Natural killer cell (primary cell): ENCODE measurements at regions not wholly inside any gene's neighbourhood (a gene's known extent, or its start where the extent isn't known, plus 50 kb on each side); places are given as distances from the start of the nearest gene placed in this dataset.

Source experiments
- ATAC-seq, 3 donors: fragments of 150-1000 bp in 2 of 3; fragments of 200-7000 bp in 1 of 3; cut with Tn5 transposase; 1 replicate in 1 of 3; 2 replicates in 2 of 3; pipeline ENCODE4 v1.10.0; 2021; ENCODE audit warnings: mild to moderate bottlenecking in 2 of 3, moderate library complexity in 2 of 3
- DNase-seq, 2 donors: peaks; one replicate each; pipeline versions ENCODE4 v3.0.0 to v3.0.0-alpha.2; 2013 to 2021; ENCODE audit warnings: mixed read lengths in 1 of 2
- H3K27ac ChIP-seq: one replicate; pipeline ENCODE4 v1.5.1; 2013; ENCODE audit warnings: mild to moderate bottlenecking, low read length
- H3K27me3 ChIP-seq: one replicate; pipeline ENCODE4 v1.6.1; 2013; ENCODE audit warnings: low read length; ENCODE audit not compliant: control insufficient read depth, insufficient read depth
- H3K36me3 ChIP-seq: one replicate; pipeline ENCODE4 v1.6.1; 2013; ENCODE audit warnings: low read length; ENCODE audit not compliant: control insufficient read depth, insufficient read depth
- H3K4me1 ChIP-seq: one replicate; pipeline ENCODE4 v1.6.1; 2013; ENCODE audit warnings: low read length; ENCODE audit not compliant: control insufficient read depth, insufficient read depth
- H3K4me3 ChIP-seq: one replicate; pipeline ENCODE4 v1.5.1; 2013; ENCODE audit warnings: low read length
- H3K9me3 ChIP-seq: one replicate; pipeline ENCODE4 v1.6.1; 2013; ENCODE audit warnings: low read length; ENCODE audit not compliant: control insufficient read depth, insufficient read depth
- H3K27ac Mint-ChIP-seq, 2 donors: one replicate each; pipeline ENCODE4 v1.8.0; 2022; ENCODE audit warnings: mild to moderate bottlenecking in 2 of 2, mixed read lengths in 2 of 2, moderate library complexity in 1 of 2
- H3K27me3 Mint-ChIP-seq, 2 donors: one replicate each; pipeline ENCODE4 v1.8.0; 2022; ENCODE audit warnings: low read depth in 2 of 2, mixed read lengths in 2 of 2
- H3K36me3 Mint-ChIP-seq: one replicate; pipeline ENCODE4 v1.8.0; 2022; ENCODE audit warnings: mixed read lengths
- H3K4me1 Mint-ChIP-seq, 2 donors: one replicate each; pipeline ENCODE4 v1.8.0; 2022; ENCODE audit warnings: mixed read lengths in 2 of 2
- H3K4me3 Mint-ChIP-seq: one replicate; pipeline ENCODE4 v1.8.0; 2022; ENCODE audit warnings: mild to moderate bottlenecking, moderate library complexity, mixed read lengths
- H3K9me3 Mint-ChIP-seq, 2 donors: one replicate each; pipeline ENCODE4 v1.8.0; 2022; ENCODE audit warnings: mixed read lengths in 2 of 2
- CTCF ChIP-seq: fragments of 200-600 bp; IDR thresholded peaks from one replicate; pipeline ENCODE4 v1.8.0; 2022; ENCODE audit warnings: antibody characterized with exemption
- WGBS: methylation state at CpG from one replicate; pipeline ENCODE4 v1.1.7; 2013; ENCODE audit warnings: missing lambda C conversion rate; ENCODE audit not compliant: insufficient coverage; 5-methylcytosine and 5-hydroxymethylcytosine counted together
- intact Hi-C: fragments of 100-400 bp; cut with micrococcal nuclease; formaldehyde crosslinking; loops from one replicate; pipeline ENCODE4 v1.14.2; 2022

- H3K9me3 ChIP-seq = no peaks in the 10 kb centered on the region
- Mint-ChIP-seq H3K9me3 (peaks cover 0 to 10% of the 10 kb centered on the region in 2 donors), H3K27me3 (no peaks in the 10 kb centered on the region), H3K36me3 (no peaks in the 10 kb centered on the region), H3K27ac (no peak overlapping the region), H3K4me1 (no peaks in the 10 kb centered on the region), H3K4me3 (no peak overlapping the region)
- H3K36me3 ChIP-seq = no peaks in the 10 kb centered on the region
- no peaks in the 10 kb centered on the region for H3K4me1 ChIP-seq
- no peak for DNase-seq
- WGBS = 57% methylated on average over 14 of the region's 14 CpGs
- H3K4me3 ChIP-seq = no peak overlapping the region
- no peak for TF ChIP-seq CTCF
- ATAC-seq = no peak
- H3K27me3 ChIP-seq = no peaks in the 10 kb centered on the region
- intact Hi-C loops = no loop called here
- H3K27ac ChIP-seq = no peak overlapping the region
These were observed 237.7 kb upstream of the C1orf174 start for GRCh38 chr1:4137621-4138415.

GRCh38 chr1:4139646-4140045 lies 239.6 kb upstream of the C1orf174 start:
- Mint-ChIP-seq H3K9me3 (peaks cover 0 to 10% of the 10 kb centered on the region in 2 donors), H3K27me3 (no peaks in the 10 kb centered on the region), H3K36me3 (no peaks in the 10 kb centered on the region), H3K4me3 (no peak overlapping the region), H3K27ac (no peak overlapping the region), H3K4me1 (no peaks in the 10 kb centered on the region)
- no peak for ATAC-seq
- WGBS = 93% methylated on average over 6 of the region's 8 CpGs
- TF ChIP-seq CTCF = no peak
- intact Hi-C loops = no loop called here
- Histone ChIP-seq H3K4me1 (no peaks in the 10 kb centered on the region), H3K27ac (no peak overlapping the region), H3K4me3 (no peak overlapping the region), H3K36me3 (no peaks in the 10 kb centered on the region), H3K27me3 (no peaks in the 10 kb centered on the region), H3K9me3 (no peaks in the 10 kb centered on the region)
- DNase-seq = no peak

GRCh38 chr1:4140241-4140640 lies 240.2 kb upstream of the C1orf174 start:
- ATAC-seq = no peak
- Mint-ChIP-seq H3K4me1 (no peaks in the 10 kb centered on the region), H3K4me3 (no peak overlapping the region), H3K27me3 (no peaks in the 10 kb centered on the region), H3K27ac (no peak overlapping the region), H3K9me3 (peaks cover 0 to 10% of the 10 kb centered on the region in 2 donors), H3K36me3 (no peaks in the 10 kb centered on the region)
- Histone ChIP-seq H3K9me3 (no peaks in the 10 kb centered on the region), H3K36me3 (no peaks in the 10 kb centered on the region), H3K4me3 (no peak overlapping the region), H3K4me1 (no peaks in the 10 kb centered on the region), H3K27me3 (no peaks in the 10 kb centered on the region), H3K27ac (no peak overlapping the region)
- intact Hi-C loops = no loop called here
- WGBS = 46% methylated on average over 13 of the region's 13 CpGs
- no peak for DNase-seq
- no peak for TF ChIP-seq CTCF

- H3K36me3 ChIP-seq = no peaks in the 10 kb centered on the region
- 76% methylated on average over 9 of the region's 9 CpGs for WGBS
- intact Hi-C loops = no loop called here
- DNase-seq = no peak
- H3K4me1 ChIP-seq = no peaks in the 10 kb centered on the region
- no peaks in the 10 kb centered on the region for H3K27me3 ChIP-seq
- H3K4me3 Mint-ChIP-seq = no peak overlapping the region
- H3K9me3 Mint-ChIP-seq = peaks cover 0 to 7% of the 10 kb centered on the region in 2 donors
- no peaks in the 10 kb centered on the region for H3K4me1 Mint-ChIP-seq
- H3K27ac ChIP-seq = no peak overlapping the region
- no peak for ATAC-seq
- no peaks in the 10 kb centered on the region for H3K36me3 Mint-ChIP-seq
- H3K9me3 ChIP-seq = no peaks in the 10 kb centered on the region
- H3K4me3 ChIP-seq = no peak overlapping the region
- no peak overlapping the region for H3K27ac Mint-ChIP-seq
- H3K27me3 Mint-ChIP-seq = no peaks in the 10 kb centered on the region
- no peak for TF ChIP-seq CTCF
These were observed 240.7 kb upstream of the C1orf174 start for GRCh38 chr1:4140821-4141220.
